NOMO-1 treated with DMSO at 0.1 percent for 48 hours (cell line): ENCODE measurements at regions not wholly inside any gene's neighbourhood (a gene's known extent, or its start where the extent isn't known, plus 50 kb on each side); places are given as distances from the start of the nearest gene placed in this dataset.
"Not testable (repeated sequence)": the region's sequence is repeated elsewhere in the genome, so short reads cannot be mapped to it uniquely, and the experiment has no call there.

ENCODE experiments used
- DNase-seq: peaks from one replicate; lab custom pipeline; 2025; ENCODE audit not compliant: unreplicated experiment; lab: John Stamatoyannopoulos, UW

DNA sequence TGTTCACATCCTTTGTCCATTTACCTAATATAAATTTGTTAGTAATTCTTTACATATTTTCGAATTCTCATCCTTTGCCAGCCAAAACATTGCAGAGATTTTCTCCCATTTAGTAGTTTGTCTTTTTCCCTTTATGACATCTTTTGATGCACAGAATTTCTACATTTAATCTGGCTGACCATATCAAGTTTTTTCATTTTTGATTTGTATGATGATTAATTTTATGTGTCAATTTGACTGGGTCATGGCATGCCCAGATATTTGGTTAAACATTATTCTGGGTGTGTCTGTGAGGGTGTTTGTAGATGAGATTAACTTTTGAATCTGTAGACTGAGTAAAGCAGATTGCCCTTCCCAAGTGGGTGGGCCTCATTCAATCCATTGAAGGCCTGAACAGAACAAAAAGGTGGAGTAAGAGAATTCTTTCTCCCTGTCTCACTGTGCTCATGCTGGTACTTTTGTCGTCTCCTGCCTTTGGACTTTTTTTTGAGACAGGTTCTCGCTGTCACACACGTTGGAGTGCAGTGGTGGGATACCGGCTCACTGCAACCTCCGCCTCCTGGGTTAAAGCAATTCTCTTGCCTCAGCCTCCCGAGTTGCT lies 72.1 kb upstream of the EPB41L1 start:
- DNase-seq = no peak

DNA sequence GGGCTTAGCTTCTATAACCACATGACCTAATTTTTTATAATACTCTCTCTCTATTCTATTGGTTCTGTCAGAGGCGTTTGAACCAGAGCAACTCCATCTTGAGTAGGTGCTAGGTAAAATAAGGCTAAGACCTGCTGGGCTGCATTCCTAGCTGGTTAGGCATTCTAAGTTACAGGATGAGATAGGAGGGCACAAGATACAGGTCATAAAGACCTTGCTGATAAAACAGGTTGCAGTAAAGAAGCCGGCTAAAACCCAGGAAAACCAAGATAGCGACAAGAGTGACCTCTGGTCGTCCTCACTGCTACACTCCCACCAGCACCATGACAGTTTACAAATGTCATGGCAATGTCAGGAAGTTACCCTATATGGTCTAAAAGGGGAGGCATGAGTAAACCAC lies 71.3 kb upstream of the EPB41L1 start:
- not testable (repeated sequence) for DNase-seq

DNA sequence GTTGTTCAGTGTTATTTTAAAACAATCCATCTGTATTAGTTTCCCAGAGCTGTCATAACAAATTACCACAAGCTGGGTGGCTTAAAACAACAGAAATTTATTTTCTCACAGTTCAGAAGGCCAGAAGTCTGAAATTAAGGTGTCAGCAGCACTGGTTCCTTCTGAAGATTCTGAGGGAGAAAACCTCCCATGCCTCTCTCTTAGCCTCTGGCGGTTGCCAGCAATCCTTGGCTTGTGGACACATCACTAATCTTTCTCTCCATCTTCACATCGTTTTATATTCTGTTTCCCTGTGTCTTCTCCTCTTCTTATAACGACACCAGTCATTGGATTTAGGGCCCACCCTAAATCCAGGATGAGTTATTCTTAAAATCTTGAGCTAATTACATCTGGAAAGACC lies 70.2 kb upstream of the EPB41L1 start:
- no peak for DNase-seq

DNA sequence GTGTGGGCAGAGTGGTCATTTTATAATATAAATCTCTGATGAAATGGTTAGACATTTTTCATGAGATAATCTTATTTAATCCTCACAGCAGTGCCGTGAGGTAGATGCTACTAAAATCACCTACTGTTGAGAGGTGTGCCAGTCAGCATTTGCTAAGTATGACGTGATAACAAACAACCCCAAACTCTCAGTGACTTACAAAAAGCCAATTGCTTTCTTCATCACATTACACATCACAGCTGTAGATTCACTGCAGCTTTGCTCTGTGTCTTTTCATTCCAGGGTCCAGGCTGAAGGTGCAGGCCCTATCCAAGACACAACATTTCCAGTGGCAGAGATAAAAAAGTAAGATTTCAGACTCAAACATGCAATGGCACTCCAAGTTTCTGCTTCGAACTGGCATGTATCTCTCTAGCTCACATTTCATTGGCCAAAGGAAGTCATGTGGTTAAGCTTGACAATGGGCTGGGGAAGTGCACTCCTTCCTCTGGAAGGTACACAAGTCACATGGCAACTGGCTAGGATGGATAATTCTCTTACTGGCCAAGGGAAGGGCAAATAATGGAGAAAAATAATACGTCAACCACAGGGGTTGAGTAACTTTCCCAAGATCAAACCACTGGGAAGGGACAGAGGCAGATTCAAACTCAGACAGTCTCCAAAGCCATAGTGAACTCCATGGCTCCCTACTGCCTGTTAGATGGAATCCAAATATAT lies 69.5 kb upstream of the EPB41L1 start:
- DNase-seq = peak; percentile 42

DNA sequence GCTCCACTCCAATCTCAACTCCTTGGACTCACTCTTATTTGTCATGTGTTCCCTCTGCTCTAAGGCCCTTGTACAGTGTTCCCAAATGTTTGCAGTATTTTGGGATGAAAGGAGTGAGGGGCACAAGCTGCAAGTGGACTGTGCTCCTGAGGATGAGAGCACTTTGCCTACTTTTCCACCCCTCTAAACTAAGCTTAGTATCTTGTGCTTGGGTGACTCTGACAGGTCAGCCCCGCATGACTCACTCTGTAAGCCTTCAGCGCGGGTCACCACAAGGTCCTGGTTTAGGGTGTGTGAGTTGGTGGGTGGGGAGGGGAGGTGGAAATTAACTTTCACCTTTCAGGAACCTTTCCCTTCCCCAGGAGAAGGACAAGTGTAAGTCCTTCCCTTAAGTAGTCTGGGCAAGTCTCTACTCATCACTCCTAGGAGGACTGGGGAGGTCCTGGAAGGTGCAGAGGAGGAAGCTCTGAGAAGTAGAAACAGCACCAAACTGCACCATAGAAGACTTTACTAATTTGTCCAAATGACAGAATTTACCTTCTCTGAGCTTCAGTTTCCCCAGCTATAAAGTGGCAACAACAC lies 68.8 kb upstream of the EPB41L1 start:
- peak; percentile 56 for DNase-seq

DNA sequence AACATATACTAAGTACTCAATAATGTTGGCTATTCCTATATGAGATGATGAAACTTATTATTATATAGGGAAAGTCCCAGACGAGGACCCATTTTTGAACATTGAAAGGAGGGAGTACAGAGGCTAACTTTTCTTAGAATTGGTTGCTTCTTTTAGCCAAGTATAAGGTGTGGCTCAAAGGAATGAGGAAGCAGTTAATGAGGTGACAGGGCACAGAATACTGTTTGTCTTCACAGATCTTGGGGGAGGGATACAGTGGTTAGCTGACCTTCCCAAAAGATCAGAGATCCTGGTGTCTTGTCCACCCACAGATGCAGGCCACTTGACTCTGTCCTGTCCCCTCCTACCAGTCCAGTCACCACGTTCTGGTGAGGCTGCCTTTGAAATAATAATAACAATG lies 67.8 kb upstream of the EPB41L1 start:
- peak; percentile 33 for DNase-seq

DNA sequence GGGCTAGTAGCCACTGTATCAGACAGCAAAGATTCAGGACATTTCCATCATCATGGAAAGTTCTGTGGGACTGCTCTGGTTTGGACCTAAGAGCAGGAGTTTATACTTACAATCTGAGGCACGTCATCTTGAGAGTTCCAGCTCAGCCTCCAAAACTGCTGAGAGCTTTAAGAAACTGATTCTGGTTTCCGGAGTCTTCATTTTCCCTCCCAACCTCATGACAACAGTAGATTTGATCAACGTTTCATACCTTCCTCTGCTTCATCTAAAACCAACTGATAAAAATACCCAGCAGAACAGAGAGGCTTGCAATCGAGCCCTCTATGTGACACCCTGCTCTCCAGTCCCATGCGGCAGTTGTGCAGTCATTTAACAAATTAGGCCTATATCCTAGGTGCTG lies 64.3 kb upstream of the EPB41L1 start:
- no peak for DNase-seq

DNA sequence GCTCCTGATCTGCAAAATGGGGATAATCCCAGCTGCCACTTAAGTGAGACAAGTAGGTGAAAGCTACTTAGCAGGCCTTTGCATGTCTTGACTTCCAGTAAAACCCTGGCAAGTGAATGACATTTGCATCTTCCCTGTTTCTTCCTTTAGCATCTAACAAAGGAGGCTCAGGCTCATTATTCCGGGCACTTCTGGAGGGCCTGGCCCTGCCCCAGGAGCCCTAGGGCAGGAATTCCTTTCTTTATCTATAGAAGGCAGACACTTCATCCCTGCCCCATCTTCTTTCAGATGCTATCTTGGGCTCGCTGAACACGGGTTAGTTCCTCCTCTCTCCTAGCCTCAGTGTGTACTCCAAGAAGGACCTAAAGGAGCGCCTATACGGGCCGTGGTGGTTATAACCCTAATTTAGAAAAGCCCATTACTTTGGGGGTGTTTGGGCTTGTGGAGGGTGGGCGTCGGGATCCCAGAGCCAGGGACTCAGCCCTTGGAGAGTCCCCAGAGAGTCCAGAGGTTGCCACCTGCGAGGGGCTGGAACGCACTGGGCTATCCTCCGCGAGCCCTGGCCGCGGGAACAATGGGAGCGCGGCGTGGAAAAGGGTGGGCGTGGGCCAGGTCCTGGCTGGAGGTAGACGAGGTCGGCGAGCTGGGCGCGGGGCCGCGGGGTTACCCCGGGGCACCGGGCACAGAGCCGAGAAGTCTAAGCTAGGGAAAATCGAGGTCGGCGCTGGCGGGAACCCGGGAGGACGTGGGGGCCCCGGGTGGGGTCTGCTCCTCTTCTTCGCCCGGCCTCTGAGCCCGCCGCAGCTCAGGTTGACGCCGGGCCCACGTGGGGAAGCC lies 62.8 kb upstream of the EPB41L1 start:
- DNase-seq = no peak

DNA sequence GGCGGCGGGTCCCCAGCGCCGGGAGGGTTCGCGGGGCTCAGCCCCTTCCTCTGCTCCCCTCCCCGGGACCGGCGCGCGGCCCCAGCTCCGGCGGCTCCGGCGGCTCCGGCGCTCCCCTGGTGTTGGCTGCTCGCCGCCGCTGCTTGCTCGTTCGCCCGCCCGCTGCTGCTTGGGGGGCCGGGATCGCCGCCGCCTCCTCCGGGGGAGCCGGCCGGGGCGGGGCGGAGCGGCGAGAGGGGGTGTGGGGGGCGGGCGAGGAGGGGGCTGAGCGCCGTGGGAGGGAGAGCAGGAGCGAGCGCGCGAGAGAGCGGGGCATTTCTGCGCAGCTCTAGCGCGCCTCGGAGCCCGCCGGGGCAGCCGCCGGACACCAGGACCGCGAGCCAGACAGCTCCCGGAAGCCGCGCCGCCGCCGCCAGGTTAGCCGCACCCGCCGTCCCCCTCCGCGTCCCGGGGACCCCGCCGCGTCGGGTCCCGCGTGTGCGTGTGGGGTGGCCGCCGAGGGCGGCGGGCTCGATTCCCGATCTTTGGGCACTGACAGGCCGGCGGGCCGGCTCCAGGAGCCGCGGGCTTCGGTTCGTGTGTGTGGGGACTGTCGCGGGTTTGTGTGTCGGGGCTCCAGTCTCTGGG lies 62.0 kb upstream of the EPB41L1 start:
- peak; percentile 14 for DNase-seq

DNA sequence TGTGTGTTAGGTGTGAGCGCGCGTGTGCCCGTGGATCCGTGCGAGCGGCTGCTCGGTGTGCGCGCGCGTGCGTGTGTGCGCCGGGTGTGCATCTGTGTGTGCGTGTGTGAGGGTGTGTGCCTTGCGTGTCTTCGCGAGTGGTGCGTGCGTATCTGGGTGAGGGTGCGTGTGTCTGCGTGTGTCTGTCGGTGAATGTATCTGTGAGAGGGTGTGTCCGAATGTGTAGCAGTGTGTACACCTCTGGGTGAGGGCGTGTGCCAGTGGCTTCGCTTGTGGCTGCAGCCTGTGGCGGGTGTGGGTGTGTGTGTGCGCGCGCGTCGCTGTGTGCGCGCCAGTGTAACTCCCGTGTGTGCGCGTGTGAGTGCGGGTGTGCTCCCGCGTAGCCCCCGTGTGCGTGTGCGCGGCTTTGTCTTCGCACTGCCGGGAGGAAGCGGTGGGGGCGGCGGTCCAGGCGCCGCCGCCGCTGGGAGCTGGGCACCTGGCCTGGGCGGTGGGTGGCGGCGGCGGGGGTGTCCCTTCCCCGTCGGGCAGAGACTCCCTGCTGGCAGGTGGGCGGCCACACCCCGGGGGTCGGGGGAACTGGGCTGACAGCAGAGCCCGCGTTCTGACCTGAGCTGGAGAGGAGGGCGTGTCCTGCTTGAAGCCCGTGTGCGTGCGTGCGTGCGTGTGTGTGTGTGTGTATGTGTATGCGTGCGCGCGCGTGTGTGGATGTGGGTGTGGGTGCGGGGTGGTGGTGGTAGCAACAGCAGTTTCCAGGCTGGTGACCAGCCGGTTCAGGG lies 61.3 kb upstream of the EPB41L1 start:
- DNase-seq = peak; percentile 6

DNA sequence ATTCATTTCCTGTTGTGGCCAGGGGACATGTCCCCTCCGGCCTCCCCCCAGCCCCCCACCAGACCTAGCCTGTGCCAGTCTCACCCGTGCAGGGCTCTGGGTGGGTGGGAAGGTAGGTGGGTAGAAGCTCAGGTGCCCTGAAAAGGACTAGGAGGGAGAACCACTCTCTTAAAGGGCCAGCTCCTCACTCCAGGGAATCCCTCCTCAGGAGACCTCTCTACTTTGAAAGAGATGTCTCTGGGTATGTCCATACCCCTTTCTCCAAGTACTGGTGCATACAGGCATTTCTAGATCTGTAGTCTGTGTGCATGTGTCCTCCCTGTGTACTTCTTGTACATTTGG lies 60.8 kb upstream of the EPB41L1 start:
- DNase-seq = no peak

DNA sequence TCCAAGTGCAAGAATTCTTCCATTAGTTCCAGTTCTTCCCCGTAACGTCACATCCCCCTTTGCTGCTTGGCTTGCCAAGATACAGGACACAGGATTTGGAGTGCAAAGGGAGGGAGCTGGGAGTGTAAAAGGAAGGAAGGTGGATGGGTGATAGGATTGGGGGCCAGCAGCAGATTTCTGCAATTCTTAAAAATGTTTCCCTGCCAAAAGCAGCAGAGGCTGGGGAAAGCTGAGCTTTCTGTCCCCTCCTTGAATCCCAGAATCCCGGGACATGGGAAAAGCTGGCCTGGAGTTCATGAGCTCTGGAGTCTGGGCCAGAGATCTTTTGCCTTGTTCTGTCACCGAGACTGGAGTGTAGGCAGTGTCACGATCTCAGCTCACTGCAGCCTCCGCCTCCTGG lies 60.0 kb upstream of the EPB41L1 start:
- DNase-seq = no peak

DNA sequence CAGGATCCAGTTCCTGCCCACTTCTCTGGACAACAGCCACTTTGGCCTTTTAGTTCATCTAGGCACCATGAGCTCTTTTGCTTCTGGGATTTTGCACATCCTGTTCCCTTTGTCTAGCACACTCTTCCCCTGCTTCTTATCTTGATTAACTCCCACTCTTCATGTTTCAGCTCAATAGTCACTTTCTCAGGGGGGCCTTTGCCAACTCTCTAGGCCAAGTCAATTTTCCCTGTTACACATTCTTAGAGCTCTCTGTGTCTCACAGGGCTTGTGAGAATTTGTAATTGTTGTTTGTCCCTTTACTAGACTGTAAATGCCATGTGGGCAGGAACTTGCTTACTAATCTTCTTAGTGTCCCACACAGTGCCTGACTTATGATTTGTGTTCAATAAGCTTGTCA lies 58.1 kb upstream of the EPB41L1 start:
- DNase-seq = no peak

DNA sequence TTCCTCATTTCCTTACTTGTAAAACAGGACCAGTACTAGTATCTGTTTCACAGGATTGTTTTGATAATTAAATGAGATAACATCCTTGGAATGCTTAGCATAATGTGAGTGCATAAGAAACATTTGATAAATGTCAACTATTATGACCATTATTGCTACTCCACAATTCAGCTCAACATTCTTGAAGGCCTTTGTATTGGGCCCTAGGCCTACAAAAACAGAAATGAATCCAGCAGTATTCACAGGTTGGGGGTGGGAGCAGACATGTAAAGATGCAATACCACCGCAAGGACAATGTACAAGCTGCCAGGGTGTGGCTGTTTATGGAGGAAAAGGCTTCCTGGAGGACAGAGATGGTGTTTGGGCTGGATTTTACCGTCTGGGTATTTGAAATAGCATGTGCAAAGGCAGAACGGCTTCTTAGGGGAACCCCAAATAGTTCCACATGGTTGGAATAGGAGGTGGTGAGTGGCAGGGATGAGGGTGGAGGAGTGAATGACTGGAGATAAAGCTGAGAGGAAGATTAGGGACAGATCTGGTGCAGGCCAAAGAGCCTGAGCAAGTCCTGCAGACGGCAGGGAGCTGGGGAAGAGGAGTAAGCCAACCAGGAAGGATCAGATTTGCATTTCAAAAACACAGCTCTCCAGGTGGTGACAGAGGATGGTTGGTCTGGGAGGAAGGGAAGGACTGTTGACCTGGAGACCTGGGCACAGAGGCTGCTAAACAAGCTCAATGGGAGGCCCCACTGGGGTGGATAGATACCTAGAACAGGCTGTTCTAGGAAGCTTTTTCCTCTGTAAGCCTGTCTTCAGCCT lies 57.0 kb upstream of the EPB41L1 start:
- no peak for DNase-seq

DNA sequence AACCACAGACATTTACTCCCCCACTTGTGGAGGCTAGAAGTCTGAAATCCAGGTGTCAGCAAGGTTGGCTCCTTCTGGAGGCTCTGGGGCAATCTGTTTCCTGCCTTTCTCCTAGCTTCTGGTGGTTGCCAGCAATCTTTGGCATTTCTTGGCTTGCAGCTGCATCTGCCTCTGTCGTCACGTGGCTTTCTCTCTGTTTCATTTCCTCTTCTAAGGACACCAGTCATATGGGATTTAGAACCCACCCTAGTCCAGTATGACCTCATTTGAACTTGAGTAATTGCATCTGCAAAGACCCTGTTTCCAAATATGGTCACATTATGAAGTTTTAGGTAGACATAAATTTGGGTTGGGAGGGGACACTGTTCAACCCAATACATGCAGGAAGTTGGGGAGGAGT lies 56.2 kb upstream of the EPB41L1 start:
- peak; percentile 93 for DNase-seq

DNA sequence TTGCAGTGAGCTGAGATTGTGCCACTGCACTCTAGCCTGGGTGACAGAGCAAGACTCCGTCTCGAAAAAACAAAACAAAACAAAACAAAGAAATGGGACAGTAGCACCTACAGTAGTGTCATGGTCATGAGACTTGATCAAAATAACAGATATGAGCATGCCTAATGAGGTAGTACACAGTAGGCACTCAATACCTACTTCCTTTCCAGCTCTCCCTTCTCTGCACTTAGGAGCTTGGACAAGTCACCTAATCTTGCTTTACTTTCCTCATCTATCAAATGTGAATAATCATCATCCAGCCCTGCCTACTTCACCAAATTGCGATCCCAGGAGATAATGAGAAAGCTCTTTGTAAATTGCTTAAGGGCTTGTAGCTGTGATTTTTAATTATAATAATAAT lies 55.4 kb upstream of the EPB41L1 start:
- no peak for DNase-seq

DNA sequence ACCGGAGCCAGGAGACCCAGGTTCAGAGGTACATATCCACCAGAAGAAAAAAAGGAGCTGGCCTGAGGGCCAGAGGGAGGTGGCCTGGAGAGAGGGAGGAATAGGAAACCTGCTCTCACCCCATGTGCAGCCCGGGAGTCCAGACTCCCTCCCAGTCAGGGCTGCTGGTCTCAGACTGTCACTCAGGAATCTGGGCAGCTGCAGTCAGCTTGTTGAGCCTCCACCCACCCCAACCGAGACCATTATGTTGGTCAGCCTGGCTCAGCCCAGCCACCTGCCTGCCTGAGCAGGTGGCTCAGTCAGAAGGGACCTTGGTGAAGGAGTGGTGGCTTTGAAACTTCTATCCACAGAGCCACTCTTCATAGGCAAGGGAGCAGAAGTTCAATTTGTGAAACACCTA lies 53.3 kb upstream of the EPB41L1 start:
- DNase-seq = no peak

DNA sequence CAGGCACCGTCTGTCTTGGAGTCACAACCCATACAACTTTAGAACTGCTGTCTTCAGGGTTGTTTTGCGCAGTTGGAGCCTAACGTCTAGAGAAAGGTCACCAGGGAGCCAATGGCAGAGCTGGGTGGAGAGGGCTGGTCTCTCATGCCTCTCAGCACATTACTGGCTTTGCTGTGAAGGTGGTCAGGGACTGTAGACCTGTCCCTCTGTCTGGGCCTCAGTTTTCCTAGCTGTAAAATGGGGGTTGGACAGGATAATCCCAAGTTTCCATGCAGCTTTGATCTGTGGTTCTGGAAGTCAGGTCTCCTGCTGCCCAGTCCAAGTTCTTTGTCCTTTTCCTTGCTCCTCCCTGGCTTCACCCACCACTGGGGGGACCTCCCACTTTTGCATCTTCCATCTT lies 52.2 kb upstream of the EPB41L1 start:
- DNase-seq = no peak

DNA sequence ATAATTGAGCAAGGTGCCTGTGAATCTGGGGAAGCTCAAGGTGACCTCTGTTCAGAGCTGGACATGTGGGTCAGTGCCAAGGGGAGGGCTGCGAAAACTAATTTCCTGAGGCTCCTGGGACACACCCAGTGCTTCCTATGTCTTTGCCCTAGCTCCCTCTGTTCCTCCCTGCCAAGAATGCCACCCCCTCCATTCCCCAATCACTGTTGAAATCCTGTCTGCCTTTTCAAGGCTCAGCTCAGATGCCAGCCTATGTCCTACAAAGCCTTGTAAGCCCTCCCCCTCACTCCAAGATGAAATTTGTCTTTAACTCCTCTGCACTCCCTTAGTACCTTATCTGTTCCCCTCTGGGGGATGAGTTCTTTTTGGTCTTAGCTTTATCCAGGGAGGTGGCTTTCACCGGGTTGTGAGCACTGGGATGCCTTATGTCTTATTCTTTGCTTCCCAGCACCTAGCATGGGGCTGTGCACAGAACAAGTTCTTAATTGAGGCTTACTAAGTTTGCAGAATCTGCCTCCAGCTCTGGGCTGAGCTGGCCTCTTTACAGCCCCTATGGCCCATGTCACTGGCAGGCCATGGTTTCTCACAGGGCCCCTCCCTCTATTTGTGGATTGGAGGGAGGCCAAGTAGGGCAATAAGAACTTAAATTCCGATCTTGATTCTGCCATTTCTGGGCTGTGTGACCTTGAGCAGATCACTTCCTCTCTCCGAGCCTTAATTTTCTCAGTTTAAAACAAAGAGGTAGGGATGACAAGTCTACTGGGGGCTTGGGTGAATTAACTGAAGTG lies 51.5 kb upstream of the EPB41L1 start:
- DNase-seq = no peak
